ENCODE measurements at regions not wholly inside any gene's neighbourhood (a gene's known extent, or its start where the extent isn't known, plus 50 kb on each side); places are given as distances from the start of the nearest gene placed in this dataset.

DNA sequence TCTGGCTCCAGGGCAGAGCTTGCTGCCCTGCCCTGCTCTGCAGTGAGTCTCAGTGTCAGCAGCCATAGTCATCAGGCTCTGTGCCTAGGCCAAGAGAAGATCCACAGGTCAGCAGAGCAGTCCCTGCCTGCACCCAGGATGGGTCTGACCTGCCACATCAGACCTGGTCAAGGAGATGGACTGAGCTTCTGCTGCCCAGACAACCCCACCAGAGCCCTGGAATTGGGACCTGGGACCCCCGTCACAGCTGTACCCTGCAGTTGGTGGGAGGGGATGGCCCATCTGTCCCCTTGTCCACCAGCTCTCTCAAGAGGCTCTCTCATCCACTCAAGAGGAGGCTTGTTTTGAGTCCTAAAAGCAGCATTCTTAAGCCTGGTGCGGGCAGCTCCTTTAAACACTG lies 142.6 kb downstream of the TFCP2L1 start (continued):
- TF ChIP-seq, protein P1, sequence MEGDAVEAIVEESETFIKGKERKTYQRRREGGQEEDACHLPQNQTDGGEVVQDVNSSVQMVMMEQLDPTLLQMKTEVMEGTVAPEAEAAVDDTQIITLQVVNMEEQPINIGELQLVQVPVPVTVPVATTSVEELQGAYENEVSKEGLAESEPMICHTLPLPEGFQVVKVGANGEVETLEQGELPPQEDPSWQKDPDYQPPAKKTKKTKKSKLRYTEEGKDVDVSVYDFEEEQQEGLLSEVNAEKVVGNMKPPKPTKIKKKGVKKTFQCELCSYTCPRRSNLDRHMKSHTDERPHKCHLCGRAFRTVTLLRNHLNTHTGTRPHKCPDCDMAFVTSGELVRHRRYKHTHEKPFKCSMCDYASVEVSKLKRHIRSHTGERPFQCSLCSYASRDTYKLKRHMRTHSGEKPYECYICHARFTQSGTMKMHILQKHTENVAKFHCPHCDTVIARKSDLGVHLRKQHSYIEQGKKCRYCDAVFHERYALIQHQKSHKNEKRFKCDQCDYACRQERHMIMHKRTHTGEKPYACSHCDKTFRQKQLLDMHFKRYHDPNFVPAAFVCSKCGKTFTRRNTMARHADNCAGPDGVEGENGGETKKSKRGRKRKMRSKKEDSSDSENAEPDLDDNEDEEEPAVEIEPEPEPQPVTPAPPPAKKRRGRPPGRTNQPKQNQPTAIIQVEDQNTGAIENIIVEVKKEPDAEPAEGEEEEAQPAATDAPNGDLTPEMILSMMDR (IDR thresholded peaks at IDR 0.05 in 2 of 3, conservative IDR thresholded peaks at IDR 0.05 in 1 of 3; ENCODE audit: borderline replicate concordance in 1 of 3, insufficient read depth in 1 of 3, low read depth in 2 of 3, low read length in 2 of 3): no peak
- TF ChIP-seq TCF7L2 (IDR thresholded peaks at IDR 0.05; ENCODE audit: borderline replicate concordance, extremely low read depth, insufficient read depth, insufficient read length): no peak
- no peak for TF ChIP-seq ZFX (IDR thresholded peaks at IDR 0.05)
- no peak for TF ChIP-seq RAD21 (IDR thresholded peaks at IDR 0.05; ENCODE audit: low read depth)
- TF ChIP-seq SP1 (IDR thresholded peaks at IDR 0.05; ENCODE audit: low read depth): no peak
- TF ChIP-seq, protein P2, sequence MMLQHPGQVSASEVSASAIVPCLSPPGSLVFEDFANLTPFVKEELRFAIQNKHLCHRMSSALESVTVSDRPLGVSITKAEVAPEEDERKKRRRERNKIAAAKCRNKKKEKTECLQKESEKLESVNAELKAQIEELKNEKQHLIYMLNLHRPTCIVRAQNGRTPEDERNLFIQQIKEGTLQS (IDR thresholded peaks at IDR 0.05): no peak
- TF ChIP-seq EGR1 (IDR thresholded peaks at IDR 0.05; ENCODE audit: low read depth): no peak

DNA sequence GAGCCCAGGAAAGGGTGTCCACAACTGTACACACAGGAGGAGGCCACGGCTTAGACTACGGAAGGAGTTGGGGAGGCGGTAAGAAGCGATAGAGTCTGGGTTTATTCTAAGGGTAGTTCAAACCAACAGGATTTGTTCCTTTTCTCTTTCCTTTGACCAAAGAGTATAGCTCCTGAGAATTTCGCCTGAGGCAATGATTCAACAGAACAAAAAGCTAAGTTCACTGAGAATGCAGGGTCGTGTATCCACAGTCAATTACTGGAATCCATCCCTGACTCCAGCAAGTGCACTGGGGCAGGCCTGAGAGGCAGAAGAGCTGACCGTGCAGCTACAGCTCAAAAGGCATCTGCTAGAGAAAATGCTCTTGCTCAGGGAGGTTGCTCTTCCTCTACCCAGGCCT lies 140.9 kb downstream of the TFCP2L1 start:
- H3K36me3 ChIP-seq (ENCODE audit: control insufficient read depth in 1 of 2, insufficient read depth in 2 of 2, low read length in 2 of 2): no peaks in the 10 kb centered on the region
- peaks cover 0 to 10% of the 10 kb centered on the region in 2 experiments; a peak in 1 of 4 replicates for H3K9me3 ChIP-seq (ENCODE audit: control insufficient read depth in 1 of 2, insufficient read depth in 1 of 2, low read depth in 1 of 2, low read length in 2 of 2)
- ChIA-PET POLR2A (no interaction called here), RAD21 (ENCODE audit: low non-redundant PET in 1 of 2, low total read pairs in 2 of 2, uncharacterized antibody in 2 of 2, unreplicated experiment in 2 of 2) (no interaction called here), CTCF (no interaction called here)
- H4K20me1 ChIP-seq (ENCODE audit: insufficient read depth): no peaks in the 10 kb centered on the region
- ATAC-seq (no peak), DNase-seq (ENCODE audit: low read depth, low spot score) (no peak)
- no peaks in the 10 kb centered on the region for H3K27me3 ChIP-seq (ENCODE audit: insufficient read depth, low read length)
- no peaks in the 10 kb centered on the region for H3K79me2 ChIP-seq (ENCODE audit: insufficient read depth, low read length)
- TF ChIP-seq CEBPB (IDR thresholded peaks at IDR 0.05; ENCODE audit: low read depth): no peak
- no peak for TF ChIP-seq EZH2 (IDR thresholded peaks at IDR 0.05)
- no peak for TF ChIP-seq SP1 (IDR thresholded peaks at IDR 0.05; ENCODE audit: low read depth)
- TF ChIP-seq, protein P3, sequence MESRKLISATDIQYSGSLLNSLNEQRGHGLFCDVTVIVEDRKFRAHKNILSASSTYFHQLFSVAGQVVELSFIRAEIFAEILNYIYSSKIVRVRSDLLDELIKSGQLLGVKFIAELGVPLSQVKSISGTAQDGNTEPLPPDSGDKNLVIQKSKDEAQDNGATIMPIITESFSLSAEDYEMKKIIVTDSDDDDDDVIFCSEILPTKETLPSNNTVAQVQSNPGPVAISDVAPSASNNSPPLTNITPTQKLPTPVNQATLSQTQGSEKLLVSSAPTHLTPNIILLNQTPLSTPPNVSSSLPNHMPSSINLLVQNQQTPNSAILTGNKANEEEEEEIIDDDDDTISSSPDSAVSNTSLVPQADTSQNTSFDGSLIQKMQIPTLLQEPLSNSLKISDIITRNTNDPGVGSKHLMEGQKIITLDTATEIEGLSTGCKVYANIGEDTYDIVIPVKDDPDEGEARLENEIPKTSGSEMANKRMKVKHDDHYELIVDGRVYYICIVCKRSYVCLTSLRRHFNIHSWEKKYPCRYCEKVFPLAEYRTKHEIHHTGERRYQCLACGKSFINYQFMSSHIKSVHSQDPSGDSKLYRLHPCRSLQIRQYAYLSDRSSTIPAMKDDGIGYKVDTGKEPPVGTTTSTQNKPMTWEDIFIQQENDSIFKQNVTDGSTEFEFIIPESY (IDR thresholded peaks at IDR 0.05; ENCODE audit: extremely low read depth, insufficient replicate concordance, low read length): no peak
- no peak for TF ChIP-seq RAD21 (IDR thresholded peaks at IDR 0.05; ENCODE audit: low read depth)
- no peak for TF ChIP-seq YY1 (IDR thresholded peaks at IDR 0.05; ENCODE audit: extremely low read depth, insufficient replicate concordance, low read depth, low read length)
- TF ChIP-seq SRF (IDR thresholded peaks at IDR 0.05; ENCODE audit: low read depth): no peak
- no peak overlapping the region for H3K4me3 ChIP-seq (replicated peaks in 1 of 2; ENCODE audit: low read depth in 1 of 2, low read length in 2 of 2)
- no peak overlapping the region for H3K4me2 ChIP-seq (ENCODE audit: low read length)
- no peak overlapping the region for H2AFZ ChIP-seq (ENCODE audit: low read depth, low read length, poor library complexity, severe bottlenecking)
- peaks cover 0 to 7% of the 10 kb centered on the region in 2 experiments; a peak in 1 of 4 replicates for H3K4me1 ChIP-seq (ENCODE audit: control insufficient read depth in 1 of 2, insufficient read depth in 2 of 2, low read length in 2 of 2)
- H3K9ac ChIP-seq (ENCODE audit: low read length): no peak overlapping the region
- intact Hi-C loops (cut with micrococcal nuclease): no loop called here
- BruUV-seq (replicated peaks): no TSS peak
- H3K27ac ChIP-seq (ENCODE audit: low read depth, low read length): no peak overlapping the region
- H3K9me2 ChIP-seq (ENCODE audit: insufficient read depth): no peaks in the 10 kb centered on the region
